ENCODE measurements at regions not wholly inside any gene's neighbourhood (a gene's known extent, or its start where the extent isn't known, plus 50 kb on each side); places are given as distances from the start of the nearest gene placed in this dataset.

- TF ChIP-seq CTCF (IDR thresholded peaks at IDR 0.05) (no peak), ZFX (IDR thresholded peaks at IDR 0.05; ENCODE audit: borderline replicate concordance) (no peak)
Measured at GRCh38 chr9:11968631-11969030, 724.6 kb upstream of the TYRP1 start.

All from 22Rv1 (cell line).